22Rv1 (cell line): ENCODE measurements at regions not wholly inside any gene's neighbourhood (a gene's known extent, or its start where the extent isn't known, plus 50 kb on each side); places are given as distances from the start of the nearest gene placed in this dataset.

Source experiments
- H3K27ac ChIP-seq: fragments of 450-650 bp; 2 replicates; pipeline ENCODE4 v1.5.1; 2017
- CTCF ChIP-seq: fragments of 450-650 bp; IDR thresholded peaks from 2 replicates; pipeline ENCODE4 v1.5.1; 2017; ENCODE audit warnings: mild to moderate bottlenecking
- ZFX ChIP-seq: fragments of 450-650 bp; IDR thresholded peaks from 2 replicates; pipeline ENCODE4 v1.6.1; 2017; ENCODE audit warnings: antibody characterized with exemption, borderline replicate concordance

- TF ChIP-seq CTCF: no peak
- TF ChIP-seq ZFX: no peak
- H3K27ac ChIP-seq: no peak overlapping the region
These were observed 192.5 kb upstream of the TPRG1 start for GRCh38 chr3:188979248-188979647.

GRCh38 chr3:188979669-188980310 is 192.0 kb upstream of the TPRG1 start:
- H3K27ac ChIP-seq: no peak overlapping the region
- TF ChIP-seq CTCF (no peak), ZFX (no peak)

GRCh38 chr3:188993181-188993580 is 178.6 kb upstream of the TPRG1 start:
- TF ChIP-seq CTCF: no peak
- TF ChIP-seq ZFX: no peak
- no peak overlapping the region for H3K27ac ChIP-seq

GRCh38 chr3:189001559-189001958 is 170.2 kb upstream of the TPRG1 start:
- no peak for TF ChIP-seq ZFX
- TF ChIP-seq CTCF: no peak
- no peak overlapping the region for H3K27ac ChIP-seq

GRCh38 chr3:189003410-189003809 is 168.4 kb upstream of the TPRG1 start:
- TF ChIP-seq ZFX: no peak
- no peak for TF ChIP-seq CTCF
- H3K27ac ChIP-seq: no peak overlapping the region

- no peak overlapping the region for H3K27ac ChIP-seq
- no peak for TF ChIP-seq ZFX
These were observed 158.4 kb upstream of the TPRG1 start for GRCh38 chr3:189013224-189013888.

GRCh38 chr3:189014526-189014925 is 157.2 kb upstream of the TPRG1 start:
- TF ChIP-seq ZFX (no peak), CTCF (no peak)
- no peak overlapping the region for H3K27ac ChIP-seq

GRCh38 chr3:189022576-189023466 is 148.9 kb upstream of the TPRG1 start:
- peak overlapping the region; percentile 69 for H3K27ac ChIP-seq
